ENCODE measurements at regions not wholly inside any gene's neighbourhood (a gene's known extent, or its start where the extent isn't known, plus 50 kb on each side); places are given as distances from the start of the nearest gene placed in this dataset.

GRCh38 chr1:37387854-37388253 lies 86.5 kb upstream of the ZC3H12A start:
- H2AFZ ChIP-seq (ENCODE audit: low read length): no peak overlapping the region
- no peak overlapping the region for H3K9ac ChIP-seq (ENCODE audit: low read length)
- no peaks in the 10 kb centered on the region for H3K4me1 ChIP-seq (ENCODE audit: low read length)
- no peaks in the 10 kb centered on the region for H3K9me2 ChIP-seq (replicated peaks; ENCODE audit: insufficient read depth, low read length)
- TF ChIP-seq EZH2 (optimal IDR thresholded peaks at IDR 0.05; ENCODE audit: low read depth, low read length) (no peak), CTCF (IDR thresholded peaks at IDR 0.05; ENCODE audit: low read length) (no peak), EZH2phosphoT487 (IDR thresholded peaks at IDR 0.05; ENCODE audit: low read length) (no peak)
- no peaks in the 10 kb centered on the region for H3K36me3 ChIP-seq (replicated peaks; ENCODE audit: insufficient read depth, low read length)
- H3K27me3 ChIP-seq (replicated peaks; ENCODE audit: insufficient read depth, low read length): no peaks in the 10 kb centered on the region
- no peaks in the 10 kb centered on the region for H4K20me1 ChIP-seq (ENCODE audit: insufficient read depth, low read length)
- H3K4me2 ChIP-seq (ENCODE audit: low read depth, low read length): no peak overlapping the region
- DNase-seq: no peak
- H3K4me3 ChIP-seq (ENCODE audit: low read length): no peak overlapping the region
- no peak overlapping the region for H3K27ac ChIP-seq (ENCODE audit: low read length)
- no peaks in the 10 kb centered on the region for H3F3A ChIP-seq (ENCODE audit: insufficient read depth, low read length)
- H3K9me3 ChIP-seq (replicated peaks; ENCODE audit: insufficient read depth, low read length): no peaks in the 10 kb centered on the region
- H3K79me2 ChIP-seq (ENCODE audit: low read length): no peaks in the 10 kb centered on the region

- H4K20me1 ChIP-seq (ENCODE audit: insufficient read depth, low read length): no peaks in the 10 kb centered on the region
- no peaks in the 10 kb centered on the region for H3K9me3 ChIP-seq (replicated peaks; ENCODE audit: insufficient read depth, low read length)
- no peak overlapping the region for H2AFZ ChIP-seq (ENCODE audit: low read length)
- no peak overlapping the region for H3K4me2 ChIP-seq (ENCODE audit: low read depth, low read length)
- no peaks in the 10 kb centered on the region for H3K36me3 ChIP-seq (replicated peaks; ENCODE audit: insufficient read depth, low read length)
- H3K9ac ChIP-seq (ENCODE audit: low read length): no peak overlapping the region
- no peaks in the 10 kb centered on the region for H3K79me2 ChIP-seq (ENCODE audit: low read length)
- H3F3A ChIP-seq (ENCODE audit: insufficient read depth, low read length): no peaks in the 10 kb centered on the region
- TF ChIP-seq CTCF (IDR thresholded peaks at IDR 0.05; ENCODE audit: low read length) (no peak), EZH2 (optimal IDR thresholded peaks at IDR 0.05; ENCODE audit: low read depth, low read length) (no peak), EZH2phosphoT487 (IDR thresholded peaks at IDR 0.05; ENCODE audit: low read length) (no peak)
- no peak for DNase-seq
- H3K9me2 ChIP-seq (replicated peaks; ENCODE audit: insufficient read depth, low read length): no peaks in the 10 kb centered on the region
- no peak overlapping the region for H3K27ac ChIP-seq (ENCODE audit: low read length)
- no peak overlapping the region for H3K4me3 ChIP-seq (ENCODE audit: low read length)
- no peaks in the 10 kb centered on the region for H3K4me1 ChIP-seq (ENCODE audit: low read length)
- no peaks in the 10 kb centered on the region for H3K27me3 ChIP-seq (replicated peaks; ENCODE audit: insufficient read depth, low read length)
These were observed 85.1 kb upstream of the ZC3H12A start for GRCh38 chr1:37389327-37389726.

- no peak overlapping the region for H3K4me2 ChIP-seq (ENCODE audit: low read depth, low read length)
- TF ChIP-seq CTCF (IDR thresholded peaks at IDR 0.05; ENCODE audit: low read length): no peak
- no peak overlapping the region for H2AFZ ChIP-seq (ENCODE audit: low read length)
- H3K9ac ChIP-seq (ENCODE audit: low read length): no peak overlapping the region
- H3K4me1 ChIP-seq (ENCODE audit: low read length): no peaks in the 10 kb centered on the region
- no peaks in the 10 kb centered on the region for H4K20me1 ChIP-seq (ENCODE audit: insufficient read depth, low read length)
- no peak overlapping the region for H3K4me3 ChIP-seq (ENCODE audit: low read length)
- H3K9me3 ChIP-seq (replicated peaks; ENCODE audit: insufficient read depth, low read length): no peaks in the 10 kb centered on the region
- no peaks in the 10 kb centered on the region for H3F3A ChIP-seq (ENCODE audit: insufficient read depth, low read length)
- H3K36me3 ChIP-seq (replicated peaks; ENCODE audit: insufficient read depth, low read length): no peaks in the 10 kb centered on the region
- H3K9me2 ChIP-seq (replicated peaks; ENCODE audit: insufficient read depth, low read length): no peaks in the 10 kb centered on the region
- no peaks in the 10 kb centered on the region for H3K79me2 ChIP-seq (ENCODE audit: low read length)
- H3K27ac ChIP-seq (ENCODE audit: low read length): no peak overlapping the region
- DNase-seq: no peak
- no peaks in the 10 kb centered on the region for H3K27me3 ChIP-seq (replicated peaks; ENCODE audit: insufficient read depth, low read length)
These were observed 83.0 kb upstream of the ZC3H12A start for GRCh38 chr1:37391211-37392011.

All from MM.1S (cell line).